ENCODE measurements at regions not wholly inside any gene's neighbourhood (a gene's known extent, or its start where the extent isn't known, plus 50 kb on each side); places are given as distances from the start of the nearest gene placed in this dataset.

DNA sequence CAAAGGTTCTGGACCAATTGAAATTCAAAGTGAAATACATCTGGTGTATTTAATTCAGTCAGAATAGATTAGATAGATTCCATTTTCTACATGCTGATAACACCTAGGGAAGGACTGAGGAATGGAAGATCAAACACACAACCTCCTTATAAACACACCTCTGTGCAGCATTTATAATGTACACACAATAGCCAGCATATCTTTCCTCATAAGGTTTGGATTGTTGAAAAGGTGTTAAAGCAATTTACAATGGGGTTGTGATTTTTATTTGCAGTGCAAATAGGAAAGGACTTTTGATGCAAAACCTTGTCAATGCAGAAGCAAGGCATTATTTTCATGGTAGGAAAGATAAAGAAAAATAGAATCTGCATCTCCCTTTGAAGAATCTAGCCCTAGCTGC lies 448.9 kb upstream of the KCNMB2 start:
- Histone ChIP-seq H3K36me3 (ENCODE audit: control insufficient read depth in 4 of 4, insufficient read depth in 3 of 4, low read depth in 1 of 4, low read length in 3 of 4) (no peaks in the 10 kb centered on the region), H3K4me1 (ENCODE audit: control insufficient read depth in 4 of 4, insufficient read depth in 4 of 4, low read length in 3 of 4) (peaks cover 0 to 22% (median 12%) of the 10 kb centered on the region in 4 donors)
- no peak for DNase-seq (ENCODE audit: low spot score)

DNA sequence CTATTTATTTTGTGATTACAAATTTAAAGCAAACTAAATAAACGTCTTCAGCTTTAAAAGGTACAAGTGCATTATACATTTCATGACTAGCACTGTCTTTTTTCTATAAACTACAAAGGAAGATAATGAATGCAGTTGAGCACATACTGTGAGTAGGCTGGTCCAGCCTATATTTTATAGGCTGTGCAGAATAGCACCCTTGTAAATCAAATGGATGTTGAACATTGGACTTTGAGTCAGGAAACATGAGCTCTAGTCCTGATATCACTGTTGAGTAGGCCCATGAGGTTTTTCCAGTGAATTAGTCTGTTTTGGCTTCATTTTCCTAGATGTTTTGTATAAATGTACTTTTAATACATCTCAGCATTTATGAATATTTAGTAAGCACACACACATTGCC lies 447.3 kb upstream of the KCNMB2 start:
- Histone ChIP-seq H3K9me3 (ENCODE audit: control insufficient read depth in 4 of 4, low read length in 3 of 4) (no peaks in the 10 kb centered on the region), H3K4me3 (ENCODE audit: low read depth in 1 of 3, low read length in 3 of 3) (no peak overlapping the region), H3K36me3 (ENCODE audit: control insufficient read depth in 4 of 4, insufficient read depth in 3 of 4, low read depth in 1 of 4, low read length in 3 of 4) (no peaks in the 10 kb centered on the region), H3K27ac (ENCODE audit: low read depth in 1 of 2, low read length in 2 of 2) (no peak overlapping the region), H3K9ac (ENCODE audit: low read depth in 1 of 2, low read length in 2 of 2) (no peak overlapping the region), H3K4me1 (ENCODE audit: control insufficient read depth in 4 of 4, insufficient read depth in 4 of 4, low read length in 3 of 4) (peaks cover 0 to 20% (median 12%) of the 10 kb centered on the region in 4 donors), H3K27me3 (ENCODE audit: control insufficient read depth in 4 of 4, insufficient read depth in 4 of 4, low read length in 3 of 4) (no peaks in the 10 kb centered on the region)
- TF ChIP-seq, protein P1, sequence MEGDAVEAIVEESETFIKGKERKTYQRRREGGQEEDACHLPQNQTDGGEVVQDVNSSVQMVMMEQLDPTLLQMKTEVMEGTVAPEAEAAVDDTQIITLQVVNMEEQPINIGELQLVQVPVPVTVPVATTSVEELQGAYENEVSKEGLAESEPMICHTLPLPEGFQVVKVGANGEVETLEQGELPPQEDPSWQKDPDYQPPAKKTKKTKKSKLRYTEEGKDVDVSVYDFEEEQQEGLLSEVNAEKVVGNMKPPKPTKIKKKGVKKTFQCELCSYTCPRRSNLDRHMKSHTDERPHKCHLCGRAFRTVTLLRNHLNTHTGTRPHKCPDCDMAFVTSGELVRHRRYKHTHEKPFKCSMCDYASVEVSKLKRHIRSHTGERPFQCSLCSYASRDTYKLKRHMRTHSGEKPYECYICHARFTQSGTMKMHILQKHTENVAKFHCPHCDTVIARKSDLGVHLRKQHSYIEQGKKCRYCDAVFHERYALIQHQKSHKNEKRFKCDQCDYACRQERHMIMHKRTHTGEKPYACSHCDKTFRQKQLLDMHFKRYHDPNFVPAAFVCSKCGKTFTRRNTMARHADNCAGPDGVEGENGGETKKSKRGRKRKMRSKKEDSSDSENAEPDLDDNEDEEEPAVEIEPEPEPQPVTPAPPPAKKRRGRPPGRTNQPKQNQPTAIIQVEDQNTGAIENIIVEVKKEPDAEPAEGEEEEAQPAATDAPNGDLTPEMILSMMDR (IDR thresholded peaks at IDR 0.05; ENCODE audit: low read depth, low read length, missing input control) = no peak
- no peak for TF ChIP-seq SP1 (IDR thresholded peaks at IDR 0.05)
- TF ChIP-seq, protein P2, sequence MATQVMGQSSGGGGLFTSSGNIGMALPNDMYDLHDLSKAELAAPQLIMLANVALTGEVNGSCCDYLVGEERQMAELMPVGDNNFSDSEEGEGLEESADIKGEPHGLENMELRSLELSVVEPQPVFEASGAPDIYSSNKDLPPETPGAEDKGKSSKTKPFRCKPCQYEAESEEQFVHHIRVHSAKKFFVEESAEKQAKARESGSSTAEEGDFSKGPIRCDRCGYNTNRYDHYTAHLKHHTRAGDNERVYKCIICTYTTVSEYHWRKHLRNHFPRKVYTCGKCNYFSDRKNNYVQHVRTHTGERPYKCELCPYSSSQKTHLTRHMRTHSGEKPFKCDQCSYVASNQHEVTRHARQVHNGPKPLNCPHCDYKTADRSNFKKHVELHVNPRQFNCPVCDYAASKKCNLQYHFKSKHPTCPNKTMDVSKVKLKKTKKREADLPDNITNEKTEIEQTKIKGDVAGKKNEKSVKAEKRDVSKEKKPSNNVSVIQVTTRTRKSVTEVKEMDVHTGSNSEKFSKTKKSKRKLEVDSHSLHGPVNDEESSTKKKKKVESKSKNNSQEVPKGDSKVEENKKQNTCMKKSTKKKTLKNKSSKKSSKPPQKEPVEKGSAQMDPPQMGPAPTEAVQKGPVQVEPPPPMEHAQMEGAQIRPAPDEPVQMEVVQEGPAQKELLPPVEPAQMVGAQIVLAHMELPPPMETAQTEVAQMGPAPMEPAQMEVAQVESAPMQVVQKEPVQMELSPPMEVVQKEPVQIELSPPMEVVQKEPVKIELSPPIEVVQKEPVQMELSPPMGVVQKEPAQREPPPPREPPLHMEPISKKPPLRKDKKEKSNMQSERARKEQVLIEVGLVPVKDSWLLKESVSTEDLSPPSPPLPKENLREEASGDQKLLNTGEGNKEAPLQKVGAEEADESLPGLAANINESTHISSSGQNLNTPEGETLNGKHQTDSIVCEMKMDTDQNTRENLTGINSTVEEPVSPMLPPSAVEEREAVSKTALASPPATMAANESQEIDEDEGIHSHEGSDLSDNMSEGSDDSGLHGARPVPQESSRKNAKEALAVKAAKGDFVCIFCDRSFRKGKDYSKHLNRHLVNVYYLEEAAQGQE (IDR thresholded peaks at IDR 0.05) = no peak
- peak; percentile 20 for TF ChIP-seq YY1 (IDR thresholded peaks at IDR 0.05)
- peak; percentile 74 to 80 for TF ChIP-seq HNF4A (conservative IDR thresholded peaks at IDR 0.05)
- DNase-seq (ENCODE audit: low spot score) = no peak
- WGBS = 28% methylated on average over 1 of the region's 1 CpG

More for the DNA sequence above, 448.9 kb upstream of the KCNMB2 start:
- Histone ChIP-seq H3K9me3 (ENCODE audit: control insufficient read depth in 4 of 4, low read length in 3 of 4) (no peaks in the 10 kb centered on the region), H3K27ac (ENCODE audit: low read depth in 1 of 2, low read length in 2 of 2) (no peak overlapping the region), H3K9ac (ENCODE audit: low read depth in 1 of 2, low read length in 2 of 2) (no peak overlapping the region), H3K27me3 (ENCODE audit: control insufficient read depth in 4 of 4, insufficient read depth in 4 of 4, low read length in 3 of 4) (no peaks in the 10 kb centered on the region), H3K4me3 (ENCODE audit: low read depth in 1 of 3, low read length in 3 of 3) (no peak overlapping the region)
- TF ChIP-seq, protein P3, sequence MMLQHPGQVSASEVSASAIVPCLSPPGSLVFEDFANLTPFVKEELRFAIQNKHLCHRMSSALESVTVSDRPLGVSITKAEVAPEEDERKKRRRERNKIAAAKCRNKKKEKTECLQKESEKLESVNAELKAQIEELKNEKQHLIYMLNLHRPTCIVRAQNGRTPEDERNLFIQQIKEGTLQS (IDR thresholded peaks at IDR 0.05) = no peak
- TF ChIP-seq GABPA (IDR thresholded peaks at IDR 0.05 in 1 of 2, conservative IDR thresholded peaks at IDR 0.05 in 1 of 2) (no peak), RXRA (IDR thresholded peaks at IDR 0.05) (no peak), FOXA2 (IDR thresholded peaks at IDR 0.05) (no peak), RAD21 (IDR thresholded peaks at IDR 0.05) (no peak)
- TF ChIP-seq, protein P4, sequence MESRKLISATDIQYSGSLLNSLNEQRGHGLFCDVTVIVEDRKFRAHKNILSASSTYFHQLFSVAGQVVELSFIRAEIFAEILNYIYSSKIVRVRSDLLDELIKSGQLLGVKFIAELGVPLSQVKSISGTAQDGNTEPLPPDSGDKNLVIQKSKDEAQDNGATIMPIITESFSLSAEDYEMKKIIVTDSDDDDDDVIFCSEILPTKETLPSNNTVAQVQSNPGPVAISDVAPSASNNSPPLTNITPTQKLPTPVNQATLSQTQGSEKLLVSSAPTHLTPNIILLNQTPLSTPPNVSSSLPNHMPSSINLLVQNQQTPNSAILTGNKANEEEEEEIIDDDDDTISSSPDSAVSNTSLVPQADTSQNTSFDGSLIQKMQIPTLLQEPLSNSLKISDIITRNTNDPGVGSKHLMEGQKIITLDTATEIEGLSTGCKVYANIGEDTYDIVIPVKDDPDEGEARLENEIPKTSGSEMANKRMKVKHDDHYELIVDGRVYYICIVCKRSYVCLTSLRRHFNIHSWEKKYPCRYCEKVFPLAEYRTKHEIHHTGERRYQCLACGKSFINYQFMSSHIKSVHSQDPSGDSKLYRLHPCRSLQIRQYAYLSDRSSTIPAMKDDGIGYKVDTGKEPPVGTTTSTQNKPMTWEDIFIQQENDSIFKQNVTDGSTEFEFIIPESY (IDR thresholded peaks at IDR 0.05) = no peak
